ENCODE measurements at regions not wholly inside any gene's neighbourhood (a gene's known extent, or its start where the extent isn't known, plus 50 kb on each side); places are given as distances from the start of the nearest gene placed in this dataset.
"Not testable (repeated sequence)": the region's sequence is repeated elsewhere in the genome, so short reads cannot be mapped to it uniquely, and the experiment has no call there.

- no peak for DNase-seq (ENCODE audit: extremely low spot score, unreplicated experiment)
- H3K36me3 Mint-ChIP-seq, result no peaks in the 10 kb centered on the region
- peak overlapping the region; percentile 29 for H3K27ac Mint-ChIP-seq
- TF ChIP-seq CTCF (conservative IDR thresholded peaks at IDR 0.05), result no peak
- no peak overlapping the region for H3K4me3 Mint-ChIP-seq
- H3K9me3 Mint-ChIP-seq, result peaks cover 4% of the 10 kb centered on the region
- H3K4me1 Mint-ChIP-seq (ENCODE audit: unreplicated experiment), result no peaks in the 10 kb centered on the region
- H3K27me3 Mint-ChIP-seq, result no peaks in the 10 kb centered on the region
Measured at GRCh38 chr5:147140558-147140957, 94.3 kb upstream of the STK32A start.

GRCh38 chr5:147141580-147141979 lies 93.2 kb upstream of the STK32A start:
- H3K36me3 Mint-ChIP-seq; H3K9me3 Mint-ChIP-seq; H3K27ac Mint-ChIP-seq; DNase-seq (ENCODE audit: extremely low spot score, unreplicated experiment); H3K4me1 Mint-ChIP-seq (ENCODE audit: unreplicated experiment); H3K4me3 Mint-ChIP-seq; H3K27me3 Mint-ChIP-seq: not testable (repeated sequence)

DNA sequence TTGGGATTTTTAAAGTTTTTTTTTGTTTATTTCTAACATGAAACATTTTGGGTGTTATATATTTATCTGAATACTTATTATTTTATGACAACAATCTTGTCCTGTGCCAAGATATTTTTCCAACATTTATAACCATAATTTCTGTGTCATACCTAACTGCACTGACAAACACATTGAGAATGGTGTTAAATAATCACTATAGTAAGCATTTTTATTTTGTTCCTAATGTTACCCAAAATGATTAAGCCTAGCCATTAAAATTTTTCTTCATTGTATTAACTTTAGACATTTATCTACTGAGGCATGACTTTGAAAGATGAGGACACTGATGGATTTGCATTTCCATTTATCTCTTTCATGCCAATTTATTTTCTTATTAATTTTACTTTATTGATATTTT lies 91.6 kb upstream of the STK32A start:
- no peaks in the 10 kb centered on the region for H3K27me3 Mint-ChIP-seq

GRCh38 chr5:147145328-147145727 lies 89.5 kb upstream of the STK32A start:
- H3K4me3 Mint-ChIP-seq, result no peak overlapping the region
- TF ChIP-seq CTCF (conservative IDR thresholded peaks at IDR 0.05), result no peak
- no peaks in the 10 kb centered on the region for H3K9me3 Mint-ChIP-seq
- no peak for DNase-seq (ENCODE audit: extremely low spot score, unreplicated experiment)
- H3K36me3 Mint-ChIP-seq, result no peaks in the 10 kb centered on the region
- no peaks in the 10 kb centered on the region for H3K27me3 Mint-ChIP-seq
- peaks cover 10% of the 10 kb centered on the region for H3K4me1 Mint-ChIP-seq (ENCODE audit: unreplicated experiment)
- H3K27ac Mint-ChIP-seq, result no peak overlapping the region

More for the DNA sequence above, 91.6 kb upstream of the STK32A start:
- no peak for TF ChIP-seq CTCF (conservative IDR thresholded peaks at IDR 0.05)
- H3K4me1 Mint-ChIP-seq (ENCODE audit: unreplicated experiment), result no peaks in the 10 kb centered on the region
- no peak overlapping the region for H3K4me3 Mint-ChIP-seq
- H3K27ac Mint-ChIP-seq, result no peak overlapping the region
- no peaks in the 10 kb centered on the region for H3K36me3 Mint-ChIP-seq
- H3K9me3 Mint-ChIP-seq, result peaks cover 4% of the 10 kb centered on the region
- DNase-seq (ENCODE audit: extremely low spot score, unreplicated experiment), result no peak

DNA sequence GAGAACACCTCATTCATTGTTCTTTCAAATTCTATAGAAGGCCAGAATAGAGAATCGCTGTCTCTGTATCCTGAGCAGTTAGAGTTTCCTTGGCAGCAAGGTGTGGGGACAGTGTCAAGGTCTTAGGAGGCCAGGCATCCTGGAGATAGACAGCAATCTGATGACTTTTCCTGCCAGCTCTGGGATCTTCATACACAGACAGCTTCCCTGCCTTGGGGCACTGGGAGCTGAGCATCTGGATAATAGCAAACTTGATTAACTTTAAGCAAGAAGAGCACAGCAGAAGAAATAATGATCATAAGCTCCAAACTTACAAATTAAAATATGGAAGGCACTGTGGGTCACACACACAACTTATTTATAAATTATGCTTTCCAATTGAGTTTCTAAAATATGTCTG lies 86.1 kb upstream of the STK32A start:
- Mint-ChIP-seq H3K36me3 (no peaks in the 10 kb centered on the region), H3K27ac (no peak overlapping the region)
- no peak for TF ChIP-seq CTCF (conservative IDR thresholded peaks at IDR 0.05)

GRCh38 chr5:147152086-147152485 lies 82.7 kb upstream of the STK32A start:
- no peak for TF ChIP-seq CTCF (conservative IDR thresholded peaks at IDR 0.05)
- peaks cover 17% of the 10 kb centered on the region for H3K4me1 Mint-ChIP-seq (ENCODE audit: unreplicated experiment)
- no peaks in the 10 kb centered on the region for H3K27me3 Mint-ChIP-seq
- no peaks in the 10 kb centered on the region for H3K36me3 Mint-ChIP-seq
- H3K27ac Mint-ChIP-seq, result no peak overlapping the region
- no peak overlapping the region for H3K4me3 Mint-ChIP-seq
- no peak for DNase-seq (ENCODE audit: extremely low spot score, unreplicated experiment)
- H3K9me3 Mint-ChIP-seq, result no peaks in the 10 kb centered on the region

More for the DNA sequence above, 86.1 kb upstream of the STK32A start:
- peaks cover 10% of the 10 kb centered on the region for H3K4me1 Mint-ChIP-seq (ENCODE audit: unreplicated experiment)
- no peak overlapping the region for H3K4me3 Mint-ChIP-seq
- no peaks in the 10 kb centered on the region for H3K27me3 Mint-ChIP-seq
- no peak for DNase-seq (ENCODE audit: extremely low spot score, unreplicated experiment)
- H3K9me3 Mint-ChIP-seq, result no peaks in the 10 kb centered on the region

Data from type B pancreatic cell (in vitro differentiated cells).